Neural crest cell (in vitro differentiated cells): ENCODE measurements at regions not wholly inside any gene's neighbourhood (a gene's known extent, or its start where the extent isn't known, plus 50 kb on each side); places are given as distances from the start of the nearest gene placed in this dataset.
A peak's percentile ranks its signal among the peaks of the same experiment; 100 is the strongest.

Experiments used
- DNase-seq: peaks from one replicate; pipeline ENCODE4 v3.0.0; 2021; ENCODE audit warnings: low read depth, mixed read lengths, low spot score
- H3K27ac Mint-ChIP-seq: one replicate; pipeline ENCODE4 v1.8.0; 2021; ENCODE audit warnings: mild to moderate bottlenecking, mixed read lengths; ENCODE audit not compliant: unreplicated experiment
- H3K27me3 Mint-ChIP-seq: 2 replicates; pipeline ENCODE4 v1.8.0; 2021; ENCODE audit warnings: low read depth, mild to moderate bottlenecking, mixed read lengths
- H3K36me3 Mint-ChIP-seq: 2 replicates; pipeline ENCODE4 v1.8.0; 2021; ENCODE audit warnings: low read depth, mild to moderate bottlenecking, mixed read lengths
- H3K4me1 Mint-ChIP-seq: 2 replicates; pipeline ENCODE4 v1.8.0; 2021; ENCODE audit warnings: mixed read lengths
- H3K4me3 Mint-ChIP-seq: one replicate; pipeline ENCODE4 v1.8.0; 2021; ENCODE audit warnings: mild to moderate bottlenecking, mixed read lengths
- H3K9me3 Mint-ChIP-seq: 2 replicates; pipeline ENCODE4 v1.8.0; 2021; ENCODE audit warnings: mixed read lengths
- CTCF ChIP-seq: fragments of 200-600 bp; sonication (generic); conservative IDR thresholded peaks from 2 replicates; pipeline ENCODE4 v1.5.0; 2021; ENCODE audit warnings: antibody characterized with exemption, mild to moderate bottlenecking

- TF ChIP-seq CTCF, result no peak
- DNase-seq, result no peak
- no peak overlapping the region for H3K27ac Mint-ChIP-seq
- H3K9me3 Mint-ChIP-seq, result no peaks in the 10 kb centered on the region
- no peaks in the 10 kb centered on the region for H3K36me3 Mint-ChIP-seq
- H3K27me3 Mint-ChIP-seq, result no peaks in the 10 kb centered on the region
- H3K4me3 Mint-ChIP-seq, result no peak overlapping the region
- no peaks in the 10 kb centered on the region for H3K4me1 Mint-ChIP-seq
Measured at GRCh38 chr3:116566478-116566960, 121.2 kb upstream of the LSAMP start.

GRCh38 chr3:116569611-116570010, 124.3 kb upstream of the LSAMP start:
- no peak for DNase-seq
- no peaks in the 10 kb centered on the region for H3K27me3 Mint-ChIP-seq
- TF ChIP-seq CTCF, result no peak
- peaks cover 10% of the 10 kb centered on the region for H3K9me3 Mint-ChIP-seq
- no peaks in the 10 kb centered on the region for H3K36me3 Mint-ChIP-seq
- H3K4me3 Mint-ChIP-seq, result no peak overlapping the region
- H3K4me1 Mint-ChIP-seq, result no peaks in the 10 kb centered on the region
- no peak overlapping the region for H3K27ac Mint-ChIP-seq

GRCh38 chr3:116579840-116580239, 129.7 kb upstream of the TUSC7 start:
- Mint-ChIP-seq H3K36me3 (no peaks in the 10 kb centered on the region), H3K4me3 (no peak overlapping the region), H3K4me1 (no peaks in the 10 kb centered on the region), H3K27ac (no peak overlapping the region), H3K27me3 (peaks cover 21% of the 10 kb centered on the region), H3K9me3 (peaks cover 5% of the 10 kb centered on the region)
- no peak for TF ChIP-seq CTCF
- peak; percentile 33 for DNase-seq

- H3K27me3 Mint-ChIP-seq, result peaks cover 30% of the 10 kb centered on the region
- no peak overlapping the region for H3K4me3 Mint-ChIP-seq
- no peaks in the 10 kb centered on the region for H3K36me3 Mint-ChIP-seq
- TF ChIP-seq CTCF, result no peak
- no peaks in the 10 kb centered on the region for H3K4me1 Mint-ChIP-seq
- no peak for DNase-seq
- H3K9me3 Mint-ChIP-seq, result no peaks in the 10 kb centered on the region
- no peak overlapping the region for H3K27ac Mint-ChIP-seq
Measured at GRCh38 chr3:116586285-116586944, 123.2 kb upstream of the TUSC7 start.

- Mint-ChIP-seq H3K27ac (no peak overlapping the region), H3K27me3 (peaks cover 11% of the 10 kb centered on the region), H3K9me3 (no peaks in the 10 kb centered on the region), H3K36me3 (no peaks in the 10 kb centered on the region), H3K4me3 (no peak overlapping the region), H3K4me1 (no peaks in the 10 kb centered on the region)
- no peak for DNase-seq
- TF ChIP-seq CTCF, result no peak
Measured at GRCh38 chr3:116591236-116591635, 118.3 kb upstream of the TUSC7 start.
